NCI-H446 treated with DMSO at 0.1 percent for 48 hours (cell line): ENCODE measurements at regions not wholly inside any gene's neighbourhood (a gene's known extent, or its start where the extent isn't known, plus 50 kb on each side); places are given as distances from the start of the nearest gene placed in this dataset.
"Not testable (repeated sequence)": the region's sequence is repeated elsewhere in the genome, so short reads cannot be mapped to it uniquely, and the experiment has no call there.

Experiments used
- DNase-seq: peaks from one replicate; lab custom pipeline; 2025; lab: John Stamatoyannopoulos, UW

GRCh38 chr5:106801554-106801953 is 869.2 kb downstream of the EFNA5 start:
- no peak for DNase-seq

- no peak for DNase-seq
These were observed 872.7 kb downstream of the EFNA5 start for GRCh38 chr5:106797996-106798395.

- DNase-seq: no peak
These were observed 874.7 kb downstream of the EFNA5 start for GRCh38 chr5:106796081-106796480.

- DNase-seq: no peak
These were observed 885.9 kb downstream of the EFNA5 start for GRCh38 chr5:106784846-106785245.

- no peak for DNase-seq
These were observed 890.4 kb downstream of the EFNA5 start for GRCh38 chr5:106780355-106780754.

- DNase-seq: not testable (repeated sequence)
These were observed 894.2 kb downstream of the EFNA5 start for GRCh38 chr5:106776515-106776914.

- no peak for DNase-seq
These were observed 902.3 kb downstream of the EFNA5 start for GRCh38 chr5:106768392-106768791.

- no peak for DNase-seq
These were observed 903.8 kb downstream of the EFNA5 start for GRCh38 chr5:106766916-106767315.

GRCh38 chr5:106759581-106759980 is 911.2 kb downstream of the EFNA5 start:
- no peak for DNase-seq

- DNase-seq: no peak
These were observed 911.6 kb downstream of the EFNA5 start for GRCh38 chr5:106759152-106759551.

- no peak for DNase-seq
These were observed 913.1 kb downstream of the EFNA5 start for GRCh38 chr5:106757672-106758071.

GRCh38 chr5:106755789-106756188 is 914.9 kb downstream of the EFNA5 start:
- DNase-seq: no peak

- DNase-seq: no peak
These were observed 915.7 kb downstream of the EFNA5 start for GRCh38 chr5:106755066-106755465.

- no peak for DNase-seq
These were observed 920.9 kb downstream of the EFNA5 start for GRCh38 chr5:106749826-106750225.

GRCh38 chr5:106739127-106739526 is 931.6 kb downstream of the EFNA5 start:
- no peak for DNase-seq

GRCh38 chr5:106737111-106737510 is 933.6 kb downstream of the EFNA5 start:
- DNase-seq: no peak

GRCh38 chr5:106732624-106733023 is 938.1 kb downstream of the EFNA5 start:
- DNase-seq: no peak

GRCh38 chr5:106730912-106731311 is 939.8 kb downstream of the EFNA5 start:
- DNase-seq: no peak

- no peak for DNase-seq
These were observed 940.2 kb downstream of the EFNA5 start for GRCh38 chr5:106730506-106730905.

GRCh38 chr5:106728208-106728607 is 942.5 kb downstream of the EFNA5 start:
- DNase-seq: no peak

GRCh38 chr5:106727071-106727470 is 943.7 kb downstream of the EFNA5 start:
- DNase-seq: no peak

GRCh38 chr5:106720367-106720766 is 950.4 kb downstream of the EFNA5 start:
- DNase-seq: no peak

GRCh38 chr5:106699796-106700195 is 970.9 kb downstream of the EFNA5 start:
- DNase-seq: no peak

GRCh38 chr5:106699198-106699597 is 971.5 kb downstream of the EFNA5 start:
- no peak for DNase-seq

GRCh38 chr5:106698169-106698568 is 972.6 kb downstream of the EFNA5 start:
- DNase-seq: no peak
